Nephron progenitor cell (in vitro differentiated cells): ENCODE measurements at regions not wholly inside any gene's neighbourhood (a gene's known extent, or its start where the extent isn't known, plus 50 kb on each side); places are given as distances from the start of the nearest gene placed in this dataset.

ENCODE experiments used
- DNase-seq: peaks from one replicate; pipeline ENCODE4 v3.0.0; 2021
- H3K27ac Mint-ChIP-seq: 2 replicates; pipeline ENCODE4 v1.8.0; 2021; ENCODE audit warnings: mild to moderate bottlenecking, moderate library complexity, mixed read lengths
- H3K27me3 Mint-ChIP-seq: 2 replicates; pipeline ENCODE4 v1.8.0; 2021; ENCODE audit warnings: mild to moderate bottlenecking, low read depth, mixed read lengths; ENCODE audit not compliant: poor library complexity
- H3K36me3 Mint-ChIP-seq: 2 replicates; pipeline ENCODE4 v1.8.0; 2021; ENCODE audit warnings: low read depth, mixed read lengths
- H3K4me1 Mint-ChIP-seq: 2 replicates; pipeline ENCODE4 v1.8.0; 2021; ENCODE audit warnings: mixed read lengths
- H3K4me3 Mint-ChIP-seq: 2 replicates; pipeline ENCODE4 v1.8.0; 2021; ENCODE audit warnings: mild to moderate bottlenecking, moderate library complexity, mixed read lengths
- H3K9me3 Mint-ChIP-seq: 2 replicates; pipeline ENCODE4 v1.8.0; 2021; ENCODE audit warnings: mild to moderate bottlenecking, moderate library complexity, mixed read lengths
- TF ChIP-seq, protein P1 (sequence below): fragments of 200-600 bp; sonication (generic); IDR thresholded peaks from 2 replicates; pipeline ENCODE4 v1.5.0; 2021; ENCODE audit warnings: antibody characterized with exemption

DNA sequence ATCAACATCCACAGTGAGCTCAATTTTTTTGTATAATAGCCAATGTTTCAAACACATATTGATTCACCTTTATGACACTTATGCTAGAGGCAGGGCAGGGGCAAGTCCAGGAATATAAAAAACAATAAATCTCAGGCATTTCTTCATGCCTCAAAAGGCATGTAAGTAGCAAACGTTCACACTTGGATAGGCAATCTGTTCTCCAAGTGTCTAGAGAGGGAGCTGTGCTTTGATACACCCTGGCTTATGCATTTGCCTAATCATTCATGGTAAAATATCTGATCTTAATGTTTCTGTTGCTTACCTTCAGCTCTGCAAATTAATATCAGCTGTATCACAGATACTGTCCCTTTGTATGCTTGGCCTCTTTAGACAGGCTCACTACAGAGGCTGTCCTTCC lies 464.5 kb upstream of the SETBP1 start:
- H3K4me3 Mint-ChIP-seq, result no peak overlapping the region

DNA sequence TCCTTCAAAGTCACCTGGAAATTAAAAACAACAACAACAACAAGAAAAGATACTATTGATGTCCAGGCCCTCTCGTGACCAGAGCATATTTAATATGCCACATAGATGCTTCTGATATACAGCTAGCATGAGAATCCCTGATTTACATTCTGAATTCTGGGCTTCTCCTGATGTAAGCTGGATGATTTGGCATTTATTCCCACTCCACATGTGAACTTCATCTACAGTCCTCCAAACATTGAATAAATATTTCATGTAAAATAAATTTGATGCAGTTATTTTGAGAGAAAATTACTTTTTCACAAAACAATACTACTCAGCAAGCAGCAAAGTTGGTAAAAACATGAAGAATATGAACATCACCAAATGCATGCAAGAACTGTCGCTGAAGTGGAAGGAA lies 453.2 kb upstream of the SETBP1 start:
- no peaks in the 10 kb centered on the region for H3K9me3 Mint-ChIP-seq
- no peak overlapping the region for H3K27ac Mint-ChIP-seq
- TF ChIP-seq, protein P1, sequence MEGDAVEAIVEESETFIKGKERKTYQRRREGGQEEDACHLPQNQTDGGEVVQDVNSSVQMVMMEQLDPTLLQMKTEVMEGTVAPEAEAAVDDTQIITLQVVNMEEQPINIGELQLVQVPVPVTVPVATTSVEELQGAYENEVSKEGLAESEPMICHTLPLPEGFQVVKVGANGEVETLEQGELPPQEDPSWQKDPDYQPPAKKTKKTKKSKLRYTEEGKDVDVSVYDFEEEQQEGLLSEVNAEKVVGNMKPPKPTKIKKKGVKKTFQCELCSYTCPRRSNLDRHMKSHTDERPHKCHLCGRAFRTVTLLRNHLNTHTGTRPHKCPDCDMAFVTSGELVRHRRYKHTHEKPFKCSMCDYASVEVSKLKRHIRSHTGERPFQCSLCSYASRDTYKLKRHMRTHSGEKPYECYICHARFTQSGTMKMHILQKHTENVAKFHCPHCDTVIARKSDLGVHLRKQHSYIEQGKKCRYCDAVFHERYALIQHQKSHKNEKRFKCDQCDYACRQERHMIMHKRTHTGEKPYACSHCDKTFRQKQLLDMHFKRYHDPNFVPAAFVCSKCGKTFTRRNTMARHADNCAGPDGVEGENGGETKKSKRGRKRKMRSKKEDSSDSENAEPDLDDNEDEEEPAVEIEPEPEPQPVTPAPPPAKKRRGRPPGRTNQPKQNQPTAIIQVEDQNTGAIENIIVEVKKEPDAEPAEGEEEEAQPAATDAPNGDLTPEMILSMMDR, result no peak
- H3K4me3 Mint-ChIP-seq, result no peak overlapping the region
- H3K36me3 Mint-ChIP-seq, result no peaks in the 10 kb centered on the region
- H3K27me3 Mint-ChIP-seq, result no peaks in the 10 kb centered on the region
- no peak for DNase-seq
- peaks cover under 1% of the 10 kb centered on the region for H3K4me1 Mint-ChIP-seq

More for the DNA sequence above, 464.5 kb upstream of the SETBP1 start:
- TF ChIP-seq, protein P1, result no peak
- Mint-ChIP-seq H3K36me3 (no peaks in the 10 kb centered on the region), H3K9me3 (no peaks in the 10 kb centered on the region), H3K27me3 (peaks cover 7% of the 10 kb centered on the region), H3K27ac (no peak overlapping the region), H3K4me1 (no peaks in the 10 kb centered on the region)
- no peak for DNase-seq

DNA sequence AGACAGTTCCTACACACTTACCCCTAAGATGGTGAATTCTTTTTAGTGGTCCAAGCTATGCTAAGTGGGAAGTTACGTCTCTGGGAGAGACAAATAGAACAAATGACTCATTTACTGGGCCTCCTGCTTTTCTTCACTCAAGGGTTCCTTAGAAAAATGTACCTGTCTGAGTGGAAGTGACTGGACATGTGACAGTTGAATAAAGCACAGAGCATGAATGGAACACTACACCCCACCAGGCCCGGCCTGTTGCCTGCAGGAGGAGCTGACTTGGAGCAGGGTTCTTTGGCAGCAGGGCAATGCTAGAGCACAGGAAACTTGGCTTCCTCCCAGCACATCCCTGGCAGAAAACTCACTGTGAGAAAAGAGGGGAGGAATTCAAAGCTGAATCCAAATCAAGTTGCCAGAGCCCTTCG lies 451.0 kb upstream of the SETBP1 start:
- Mint-ChIP-seq H3K9me3 (no peaks in the 10 kb centered on the region), H3K36me3 (no peaks in the 10 kb centered on the region), H3K4me1 (peaks cover 6% of the 10 kb centered on the region), H3K4me3 (no peak overlapping the region), H3K27me3 (no peaks in the 10 kb centered on the region), H3K27ac (no peak overlapping the region)
- TF ChIP-seq, protein P1, result no peak
- DNase-seq, result no peak

DNA sequence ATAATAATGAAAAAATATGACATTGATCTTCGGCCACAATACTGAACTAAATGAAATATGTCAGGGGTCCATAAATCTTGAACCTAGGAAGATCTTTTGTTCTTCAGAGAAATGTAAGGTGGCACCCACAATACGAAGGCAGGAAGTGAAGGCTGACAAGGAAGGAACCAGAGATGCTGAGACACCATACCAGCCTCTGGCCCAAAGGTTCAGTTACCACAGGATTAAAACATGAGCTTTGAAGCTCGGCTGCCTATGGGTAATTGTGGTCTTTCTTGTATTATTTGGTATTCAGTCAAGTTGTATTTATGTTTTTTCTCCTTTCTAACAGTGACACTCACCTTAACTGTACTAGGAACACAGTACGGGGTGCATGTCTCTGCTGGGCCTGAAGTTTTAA lies 448.8 kb upstream of the SETBP1 start:
- Mint-ChIP-seq H3K27ac (no peak overlapping the region), H3K4me1 (peaks cover 6% of the 10 kb centered on the region), H3K9me3 (no peaks in the 10 kb centered on the region), H3K36me3 (no peaks in the 10 kb centered on the region), H3K4me3 (no peak overlapping the region), H3K27me3 (no peaks in the 10 kb centered on the region)
- TF ChIP-seq, protein P1, result no peak
- DNase-seq, result no peak

DNA sequence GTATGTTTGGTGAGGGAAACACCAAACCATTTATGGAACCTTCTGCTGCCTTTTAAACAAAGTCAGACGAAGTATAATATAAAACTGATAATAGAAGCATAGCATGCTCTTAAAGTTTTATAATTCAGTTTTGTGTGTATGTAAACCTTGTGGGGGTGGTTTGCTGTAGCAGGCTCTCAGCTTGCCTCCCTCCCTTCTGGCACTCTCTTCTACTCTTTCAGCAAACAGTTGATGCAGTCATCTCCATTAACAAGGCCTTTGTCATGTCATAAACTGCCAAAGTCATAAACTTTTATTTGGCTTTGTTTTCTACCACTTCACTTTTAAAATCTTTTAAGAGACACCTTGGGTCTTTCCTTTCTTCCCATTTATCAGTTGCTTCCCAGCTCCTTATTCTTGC lies 448.2 kb upstream of the SETBP1 start:
- Mint-ChIP-seq H3K27me3 (no peaks in the 10 kb centered on the region), H3K27ac (no peak overlapping the region), H3K4me3 (no peak overlapping the region), H3K36me3 (no peaks in the 10 kb centered on the region), H3K4me1 (peaks cover 6% of the 10 kb centered on the region), H3K9me3 (no peaks in the 10 kb centered on the region)
- TF ChIP-seq, protein P1, result no peak
- no peak for DNase-seq

DNA sequence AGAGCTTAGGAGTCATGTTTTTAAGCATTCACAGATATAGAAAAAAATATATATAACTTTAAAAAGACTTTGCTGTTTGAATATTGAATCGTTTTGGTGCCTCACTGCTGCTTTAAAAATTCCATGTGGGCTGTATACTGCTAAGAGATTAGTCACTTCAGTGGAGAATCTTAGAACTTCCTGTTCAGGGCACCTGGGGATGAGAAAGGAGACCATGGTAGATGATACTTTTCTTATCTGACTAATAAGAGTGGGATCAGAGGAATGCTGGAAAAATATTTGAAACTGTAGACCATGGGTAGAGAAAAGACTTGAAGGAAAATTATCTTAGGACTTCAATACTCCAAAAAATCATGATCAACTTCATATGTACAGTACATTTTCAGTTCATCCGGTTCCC lies 442.2 kb upstream of the SETBP1 start:
- H3K4me1 Mint-ChIP-seq, result no peaks in the 10 kb centered on the region
- no peaks in the 10 kb centered on the region for H3K9me3 Mint-ChIP-seq
- no peak overlapping the region for H3K4me3 Mint-ChIP-seq
- no peak overlapping the region for H3K27ac Mint-ChIP-seq
- no peak for DNase-seq
- TF ChIP-seq, protein P1, result no peak
- no peaks in the 10 kb centered on the region for H3K36me3 Mint-ChIP-seq
- no peaks in the 10 kb centered on the region for H3K27me3 Mint-ChIP-seq
